Breast epithelium (tissue), 4 donors: ENCODE measurements at regions not wholly inside any gene's neighbourhood (a gene's known extent, or its start where the extent isn't known, plus 50 kb on each side); places are given as distances from the start of the nearest gene placed in this dataset.
"Not testable (repeated sequence)": the region's sequence is repeated elsewhere in the genome, so short reads cannot be mapped to it uniquely, and the experiment has no call there.

Source experiments
- DNase-seq, 2 donors: peaks; one replicate each; pipeline ENCODE4 v3.0.0-alpha.2; 2019; ENCODE audit warnings: low spot score in 2 of 2
- H3K27ac ChIP-seq, 2 donors: fragments of 200-600 bp; sonication (generic) in 1 of 2; one replicate each; pipeline ENCODE4 v1.5.1; 2016 to 2019; ENCODE audit warnings: mild to moderate bottlenecking in 1 of 2
- H3K27me3 ChIP-seq, 2 donors: fragments of 200-600 bp; sonication (generic) in 1 of 2; one replicate each; pipeline versions ENCODE4 v1.5.1 to v1.6.0; 2017 to 2019; ENCODE audit warnings: control low read depth in 1 of 2, mild to moderate bottlenecking in 1 of 2
- H3K36me3 ChIP-seq: fragments of 200-600 bp; one replicate; pipeline ENCODE4 v1.5.1; 2019
- H3K4me1 ChIP-seq, 2 donors: fragments of 200-600 bp; sonication (generic); one replicate each; pipeline ENCODE4 v1.5.1; 2016 to 2019; ENCODE audit warnings: control low read depth in 1 of 2
- H3K4me3 ChIP-seq, 3 donors: fragments of 200-600 bp; sonication (generic); 1 replicate in 2 of 3; 2 replicates in 1 of 3; pipeline ENCODE4 v1.5.1; 2016 to 2019; ENCODE audit warnings: mild to moderate bottlenecking in 3 of 3, moderate library complexity in 2 of 3
- H3K9me3 ChIP-seq, 2 donors: fragments of 200-600 bp; sonication (generic) in 1 of 2; one replicate each; pipeline ENCODE4 v1.5.1; 2016 to 2019; ENCODE audit warnings: control low read depth in 1 of 2
- CTCF ChIP-seq, 3 donors: fragments of 450-650 bp; IDR thresholded peaks; one replicate each; pipeline ENCODE4 v1.5.1; 2016 to 2017; ENCODE audit warnings: antibody characterized with exemption in 3 of 3, mild to moderate bottlenecking in 3 of 3, moderate library complexity in 3 of 3
- POLR2A ChIP-seq: fragments of 450-650 bp; IDR thresholded peaks from one replicate; pipeline ENCODE4 v1.6.1; 2016; ENCODE audit warnings: antibody characterized with exemption, mild to moderate bottlenecking, moderate library complexity
- POLR2AphosphoS5 ChIP-seq, 3 donors: sonication (generic); formaldehyde crosslinking; IDR thresholded peaks; one replicate each; pipeline ENCODE4 v1.6.1; 2017; ENCODE audit warnings: antibody characterized with exemption in 3 of 3
- intact Hi-C: fragments of 100-400 bp; cut with DNase I; formaldehyde crosslinking; loops from one replicate; pipeline ENCODE4 v1.15.1; 2023; ENCODE audit warnings: low total_unique reads

GRCh38 chr3:26931896-26932295 is 309.3 kb downstream of the LRRC3B start:
- Histone ChIP-seq H3K4me3 (no peak overlapping the region), H3K36me3 (no peaks in the 10 kb centered on the region), H3K27me3 (no peaks in the 10 kb centered on the region), H3K27ac (no peak overlapping the region), H3K4me1 (no peaks in the 10 kb centered on the region), H3K9me3 (no peaks in the 10 kb centered on the region)
- TF ChIP-seq POLR2A (no peak), CTCF (IDR thresholded peaks at IDR 0.05) (no peak)
- no peak for DNase-seq
- intact Hi-C loops: no loop called here

GRCh38 chr3:26932752-26933151 is 310.2 kb downstream of the LRRC3B start:
- Histone ChIP-seq H3K36me3 (no peaks in the 10 kb centered on the region), H3K4me3 (no peak overlapping the region), H3K27me3 (no peaks in the 10 kb centered on the region), H3K4me1 (no peaks in the 10 kb centered on the region), H3K27ac (no peak overlapping the region), H3K9me3 (no peaks in the 10 kb centered on the region)
- DNase-seq: no peak
- intact Hi-C loops: no loop called here
- TF ChIP-seq POLR2A (no peak), CTCF (IDR thresholded peaks at IDR 0.05) (no peak), POLR2AphosphoS5 (IDR thresholded peaks at IDR 0.05) (no peak)

GRCh38 chr3:26945480-26945879 is 322.9 kb downstream of the LRRC3B start:
- H3K4me3 ChIP-seq, H3K36me3 ChIP-seq, DNase-seq, H3K27me3 ChIP-seq, H3K4me1 ChIP-seq, H3K27ac ChIP-seq, intact Hi-C loops: not testable (repeated sequence)
- peaks cover 4 to 19% of the 10 kb centered on the region in 2 donors for H3K9me3 ChIP-seq

GRCh38 chr3:26960382-26960781 is 337.8 kb downstream of the LRRC3B start:
- TF ChIP-seq POLR2AphosphoS5 (IDR thresholded peaks at IDR 0.05) (no peak), CTCF (IDR thresholded peaks at IDR 0.05) (no peak), POLR2A (no peak)
- Histone ChIP-seq H3K4me1 (no peaks in the 10 kb centered on the region), H3K27ac (no peak overlapping the region), H3K9me3 (no peaks in the 10 kb centered on the region), H3K36me3 (no peaks in the 10 kb centered on the region), H3K27me3 (no peaks in the 10 kb centered on the region), H3K4me3 (no peak overlapping the region)
- DNase-seq: no peak
- intact Hi-C loops: no loop called here

- Histone ChIP-seq H3K27ac (no peak overlapping the region), H3K4me1 (no peaks in the 10 kb centered on the region), H3K36me3 (no peaks in the 10 kb centered on the region), H3K27me3 (no peaks in the 10 kb centered on the region), H3K4me3 (no peak overlapping the region), H3K9me3 (no peaks in the 10 kb centered on the region)
- no peak for DNase-seq
- intact Hi-C loops: no loop called here
- no peak for TF ChIP-seq CTCF (IDR thresholded peaks at IDR 0.05)
- no peak for TF ChIP-seq POLR2A
- TF ChIP-seq POLR2AphosphoS5 (IDR thresholded peaks at IDR 0.05): no peak
Measured at GRCh38 chr3:26962492-26963360, 340.2 kb downstream of the LRRC3B start.
